ENCODE measurements at regions not wholly inside any gene's neighbourhood (a gene's known extent, or its start where the extent isn't known, plus 50 kb on each side); places are given as distances from the start of the nearest gene placed in this dataset.

DNA sequence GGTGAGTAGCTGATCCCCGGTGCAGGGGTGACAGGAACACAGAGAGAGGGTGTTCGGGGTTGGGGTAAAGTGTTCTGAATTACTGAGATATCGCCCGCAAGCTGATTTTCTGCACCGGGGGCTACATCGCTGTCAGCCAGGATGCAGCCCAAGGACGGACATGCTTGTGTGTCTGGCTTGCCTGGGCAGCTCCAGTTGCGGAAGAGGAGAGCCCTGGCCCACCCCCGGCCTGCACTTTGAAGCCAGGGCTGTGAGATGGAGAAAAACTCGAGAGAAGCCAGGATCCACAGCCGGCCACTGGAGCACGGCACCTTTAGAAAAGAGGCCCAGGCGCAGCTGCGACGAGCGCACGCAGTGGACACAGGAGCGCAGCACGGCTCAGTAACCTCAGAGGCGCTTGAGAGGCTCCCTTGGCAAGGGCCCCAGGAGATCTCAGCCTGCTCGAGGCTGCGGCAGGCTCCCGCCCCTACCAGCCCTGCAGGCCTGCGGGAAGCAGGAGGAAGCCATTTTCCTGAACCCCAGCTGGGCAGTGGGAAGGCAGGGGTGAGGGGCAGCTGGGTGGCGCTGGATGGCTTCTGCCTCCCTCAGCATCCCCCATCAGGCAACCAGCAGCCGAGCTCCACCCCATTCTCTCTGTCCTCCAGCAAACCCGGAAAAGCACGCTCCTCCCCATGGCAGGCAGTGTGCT, 59.2 kb downstream of the C9orf50 start:
- TF ChIP-seq GATA2 (IDR thresholded peaks at IDR 0.05; ENCODE audit: low read depth, low read length) = no peak
- TF ChIP-seq GATA3 (IDR thresholded peaks at IDR 0.05; ENCODE audit: low read depth, low read length) = no peak

DNA sequence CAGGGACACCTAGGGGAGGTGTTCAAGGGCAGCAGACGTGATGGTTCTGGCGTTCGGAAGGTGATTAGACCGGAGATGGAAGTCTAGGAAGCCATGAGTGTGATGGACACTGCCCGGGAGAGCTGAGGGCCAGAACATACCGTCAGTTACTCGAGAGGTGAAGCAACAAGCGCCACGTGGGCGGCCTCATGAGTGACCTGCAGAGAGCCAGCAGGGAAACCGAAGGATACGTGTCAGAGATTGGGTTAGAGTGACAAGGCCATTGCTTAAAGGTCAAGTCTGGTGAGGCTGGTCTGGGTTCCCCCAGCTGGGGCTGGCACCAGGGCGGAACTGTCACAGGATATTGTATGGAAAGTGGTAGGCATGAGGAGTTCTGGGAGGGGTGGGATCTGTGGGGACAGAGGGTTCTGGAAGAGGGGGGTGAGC, 60.0 kb downstream of the C9orf50 start:
- TF ChIP-seq GATA2 (IDR thresholded peaks at IDR 0.05; ENCODE audit: low read depth, low read length) (no peak), GATA3 (IDR thresholded peaks at IDR 0.05; ENCODE audit: low read depth, low read length) (no peak)

GRCh38 chr9:129559506-129559881, 61.4 kb downstream of the C9orf50 start:
- TF ChIP-seq GATA3 (IDR thresholded peaks at IDR 0.05; ENCODE audit: low read depth, low read length) (no peak), GATA2 (IDR thresholded peaks at IDR 0.05; ENCODE audit: low read depth, low read length) (no peak)

DNA sequence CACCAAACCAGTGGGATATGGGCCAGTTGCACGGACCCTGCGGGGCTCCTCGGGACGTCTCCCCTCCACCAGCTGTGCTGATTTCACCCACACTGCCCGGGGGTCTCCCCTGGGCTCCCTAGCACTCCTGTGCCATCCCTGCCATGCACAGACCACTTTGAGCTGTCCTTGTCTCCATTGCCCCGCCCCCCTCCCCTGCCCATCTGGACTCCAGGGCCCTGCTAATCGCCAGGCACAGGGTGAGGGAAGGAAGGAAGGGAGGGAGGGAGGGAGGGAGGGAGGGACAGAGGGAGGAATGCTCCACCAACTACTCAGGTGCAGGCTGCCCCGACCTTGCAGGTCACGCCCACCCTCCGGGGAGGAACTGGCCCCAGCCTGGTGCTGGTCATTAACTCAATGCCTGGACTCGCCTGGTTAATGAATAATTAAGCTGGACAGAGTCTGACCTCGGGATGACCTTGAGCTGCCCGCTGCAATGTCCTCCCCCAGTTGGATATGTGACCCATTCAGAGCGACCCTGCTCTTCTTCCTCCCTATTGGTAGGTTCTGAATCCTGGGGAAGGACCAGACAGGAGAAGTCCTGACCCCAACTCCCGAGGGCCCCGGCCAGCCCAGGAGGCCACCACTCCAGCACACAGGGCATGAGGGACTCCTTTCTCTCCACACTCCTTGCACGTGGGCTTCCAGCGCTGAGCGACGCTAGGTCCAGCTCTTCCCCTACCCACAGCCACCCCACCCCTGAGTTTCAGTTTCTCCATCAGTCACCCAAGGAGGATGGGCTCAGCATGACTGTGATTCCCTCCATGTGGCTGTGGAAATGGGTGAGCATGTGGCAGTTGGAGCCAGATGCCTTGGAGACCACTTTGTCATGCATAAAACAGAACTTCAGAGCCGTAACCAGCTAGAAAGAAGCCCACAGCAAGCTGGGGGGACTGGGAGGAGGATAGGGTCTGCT, 62.1 kb downstream of the C9orf50 start:
- no peak for TF ChIP-seq GATA2 (IDR thresholded peaks at IDR 0.05; ENCODE audit: low read depth, low read length)
- TF ChIP-seq GATA3 (IDR thresholded peaks at IDR 0.05; ENCODE audit: low read depth, low read length) = no peak

GRCh38 chr9:129558063-129558550, 62.8 kb downstream of the C9orf50 start:
- no peak for TF ChIP-seq GATA3 (IDR thresholded peaks at IDR 0.05; ENCODE audit: low read depth, low read length)

- TF ChIP-seq GATA3 (IDR thresholded peaks at IDR 0.05; ENCODE audit: low read depth, low read length) = no peak
- TF ChIP-seq GATA2 (IDR thresholded peaks at IDR 0.05; ENCODE audit: low read depth, low read length) = no peak
Observed at GRCh38 chr9:129557192-129558036, 63.5 kb downstream of the C9orf50 start.

- TF ChIP-seq GATA2 (IDR thresholded peaks at IDR 0.05; ENCODE audit: low read depth, low read length) = no peak
- no peak for TF ChIP-seq GATA3 (IDR thresholded peaks at IDR 0.05; ENCODE audit: low read depth, low read length)
Observed at GRCh38 chr9:129556491-129557191, 64.3 kb downstream of the C9orf50 start.

GRCh38 chr9:129555512-129556215, 65.2 kb downstream of the C9orf50 start:
- no peak for TF ChIP-seq GATA3 (IDR thresholded peaks at IDR 0.05; ENCODE audit: low read depth, low read length)

GRCh38 chr9:129554649-129555048, 66.3 kb downstream of the C9orf50 start:
- no peak for TF ChIP-seq GATA2 (IDR thresholded peaks at IDR 0.05; ENCODE audit: low read depth, low read length)
- TF ChIP-seq GATA3 (IDR thresholded peaks at IDR 0.05; ENCODE audit: low read depth, low read length) = no peak

- no peak for TF ChIP-seq GATA2 (IDR thresholded peaks at IDR 0.05; ENCODE audit: low read depth, low read length)
- no peak for TF ChIP-seq GATA3 (IDR thresholded peaks at IDR 0.05; ENCODE audit: low read depth, low read length)
Observed at GRCh38 chr9:129553277-129553676, 67.6 kb downstream of the C9orf50 start.

- TF ChIP-seq GATA3 (IDR thresholded peaks at IDR 0.05; ENCODE audit: low read depth, low read length) (no peak), GATA2 (IDR thresholded peaks at IDR 0.05; ENCODE audit: low read depth, low read length) (no peak)
Observed at GRCh38 chr9:129552064-129552463, 68.8 kb downstream of the C9orf50 start.

DNA sequence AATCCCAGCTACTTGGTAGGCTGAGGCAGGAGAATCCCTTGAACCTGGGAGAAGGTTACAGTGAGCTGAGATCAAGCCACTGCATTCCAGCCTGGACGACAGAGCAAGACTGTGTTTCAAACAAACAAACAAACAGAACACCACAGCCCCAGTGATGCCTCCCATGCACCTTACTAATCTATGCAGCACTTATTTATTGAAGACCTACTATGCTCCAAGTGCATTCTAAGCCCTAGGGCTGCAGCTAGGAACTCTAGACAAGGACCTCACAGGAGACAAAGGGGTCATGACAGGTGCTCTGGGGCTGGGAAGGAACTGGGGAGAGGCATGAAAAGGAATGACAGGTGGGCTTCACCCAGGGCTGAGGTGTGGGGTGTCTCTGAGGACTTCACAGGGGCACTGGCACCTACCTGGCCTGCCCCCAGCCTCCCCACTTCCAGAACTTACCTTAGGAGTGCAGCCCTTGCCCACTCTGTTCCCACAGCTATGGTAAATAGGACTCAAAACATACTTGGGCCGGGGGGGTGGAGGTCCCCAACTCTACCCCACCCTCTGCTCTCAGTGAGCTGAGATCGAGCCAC, 69.4 kb downstream of the C9orf50 start:
- no peak for TF ChIP-seq GATA3 (IDR thresholded peaks at IDR 0.05; ENCODE audit: low read depth, low read length)
- no peak for TF ChIP-seq GATA2 (IDR thresholded peaks at IDR 0.05; ENCODE audit: low read depth, low read length)

Data from SH-SY5Y (cell line).